ENCODE measurements at regions not wholly inside any gene's neighbourhood (a gene's known extent, or its start where the extent isn't known, plus 50 kb on each side); places are given as distances from the start of the nearest gene placed in this dataset.

GRCh38 chr4:127335073-127335620, 297.6 kb upstream of the INTU start:
- no peaks in the 10 kb centered on the region for H3K27me3 ChIP-seq (ENCODE audit: control insufficient read depth in 1 of 2, insufficient read depth in 2 of 2, low read length in 2 of 2)
- no peaks in the 10 kb centered on the region for H3K36me3 ChIP-seq (replicated peaks in 1 of 2; ENCODE audit: control insufficient read depth in 1 of 2, insufficient read depth in 2 of 2, low read length in 2 of 2)
- DNase-seq (ENCODE audit: low spot score), result no peak
- H3K9ac ChIP-seq (ENCODE audit: insufficient read depth, low read depth, low read length), result no peak overlapping the region
- no peak overlapping the region for H3K4me2 ChIP-seq (ENCODE audit: low read depth, low read length)
- FAIRE-seq, result no peak
- H2AFZ ChIP-seq (ENCODE audit: low read length), result no peak overlapping the region
- intact Hi-C loops (cut with micrococcal nuclease; ENCODE audit: unreplicated experiment) (no loop called here), in situ Hi-C loops (cut with HindIII; ENCODE audit: extremely low pct_ligation_motif_present, low pct_unique_long_range_greater_than_20kb) (no loop called here)
- no peak overlapping the region for H3K4me3 ChIP-seq (replicated peaks in 1 of 3; ENCODE audit: insufficient read depth in 1 of 3, low read depth in 2 of 3, low read length in 3 of 3)
- ChIA-PET POLR2A (no interaction called here), CTCF (ENCODE audit: low intra/inter-chr PET ratio, low total read pairs) (no interaction called here)
- H3K27ac ChIP-seq (ENCODE audit: extremely low read length, insufficient read depth, low read length), result no peak overlapping the region
- 0% methylated on average over 1 of the region's 1 CpG for WGBS (ENCODE audit: low lambda C conversion rate)
- no peaks in the 10 kb centered on the region for H4K20me1 ChIP-seq (ENCODE audit: insufficient read depth, low read length)
- ATAC-seq, result no peak
- H3K4me1 ChIP-seq (ENCODE audit: insufficient read depth, low read length), result no peaks in the 10 kb centered on the region
- no peaks in the 10 kb centered on the region for H3K79me2 ChIP-seq (ENCODE audit: insufficient read depth, low read length)
- peaks cover 4% of the 10 kb centered on the region; the same call in 1 of the 2 replicates for H3K9me3 ChIP-seq (ENCODE audit: low read length)
- BruUV-seq (replicated peaks), result no TSS peak
- no peak for TF ChIP-seq ZNF124 (CRISPR knock-in tag; IDR thresholded peaks at IDR 0.05)
- no peak for TF ChIP-seq ZNF770 (CRISPR knock-in tag; IDR thresholded peaks at IDR 0.05)
- no peak for TF ChIP-seq AHDC1 (CRISPR knock-in tag; IDR thresholded peaks at IDR 0.05; ENCODE audit: borderline replicate concordance)
- no peak for TF ChIP-seq PHB2 (IDR thresholded peaks at IDR 0.05; ENCODE audit: partially characterized antibody)
- no peak for TF ChIP-seq NFAT5 (CRISPR knock-in tag; IDR thresholded peaks at IDR 0.05)
- TF ChIP-seq ZNF484 (CRISPR knock-in tag; IDR thresholded peaks at IDR 0.05; ENCODE audit: borderline replicate concordance, low read depth), result no peak
